ENCODE measurements at regions not wholly inside any gene's neighbourhood (a gene's known extent, or its start where the extent isn't known, plus 50 kb on each side); places are given as distances from the start of the nearest gene placed in this dataset.

GRCh38 chr5:6995115-6995514 is 281.9 kb downstream of the TENT4A start:
- TF ChIP-seq CTCF (IDR thresholded peaks at IDR 0.05) (no peak), POLR2A (IDR thresholded peaks at IDR 0.05) (no peak)

Data from esophagus squamous epithelium (tissue), 4 donors.